ENCODE measurements at regions not wholly inside any gene's neighbourhood (a gene's known extent, or its start where the extent isn't known, plus 50 kb on each side); places are given as distances from the start of the nearest gene placed in this dataset.
"Not testable (repeated sequence)": the region's sequence is repeated elsewhere in the genome, so short reads cannot be mapped to it uniquely, and the experiment has no call there.

DNA sequence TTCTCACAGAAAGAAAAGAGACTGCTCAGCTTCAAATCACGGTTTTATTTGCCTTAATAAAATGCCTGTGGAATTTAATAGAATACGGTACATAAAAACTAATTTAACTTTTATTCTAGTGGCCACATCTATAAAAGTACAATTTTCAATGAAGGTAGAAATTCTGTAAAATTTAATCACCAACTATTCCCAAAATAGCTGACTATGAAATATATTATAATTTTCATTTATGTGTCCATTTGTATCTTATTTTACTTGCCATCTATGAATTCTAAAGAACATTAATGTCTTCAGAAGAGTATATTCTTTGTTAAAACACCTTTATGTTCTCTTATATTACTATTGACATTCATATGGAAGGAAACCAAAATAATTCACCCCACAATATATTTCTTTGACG is 192.6 kb downstream of the BTBD3 start:
- H3K4me3 ChIP-seq (ENCODE audit: low read depth, low read length) = no peak overlapping the region
- no peak for DNase-seq (ENCODE audit: low read depth)

DNA sequence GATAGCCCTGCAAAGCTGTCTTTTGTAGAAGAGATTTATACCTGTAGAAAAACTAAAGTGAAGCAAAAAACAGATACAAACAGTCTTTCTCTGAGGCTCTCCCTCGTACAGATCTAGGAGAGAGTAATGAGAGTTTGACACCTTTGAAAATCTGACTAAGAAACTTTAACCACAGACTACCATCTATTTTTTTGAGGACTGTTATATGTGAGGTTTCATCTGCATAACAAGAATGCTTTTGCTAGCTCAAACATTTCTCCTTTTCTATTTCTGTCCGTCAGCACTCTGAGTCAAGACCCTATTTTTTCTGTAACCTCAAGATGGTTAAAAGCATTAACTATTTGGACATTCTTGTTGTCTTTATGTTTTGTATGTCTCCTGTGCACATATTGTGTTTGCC is 193.0 kb downstream of the BTBD3 start:
- no peak for DNase-seq (ENCODE audit: low read depth)
- no peak overlapping the region for H3K4me3 ChIP-seq (ENCODE audit: low read depth, low read length)

DNA sequence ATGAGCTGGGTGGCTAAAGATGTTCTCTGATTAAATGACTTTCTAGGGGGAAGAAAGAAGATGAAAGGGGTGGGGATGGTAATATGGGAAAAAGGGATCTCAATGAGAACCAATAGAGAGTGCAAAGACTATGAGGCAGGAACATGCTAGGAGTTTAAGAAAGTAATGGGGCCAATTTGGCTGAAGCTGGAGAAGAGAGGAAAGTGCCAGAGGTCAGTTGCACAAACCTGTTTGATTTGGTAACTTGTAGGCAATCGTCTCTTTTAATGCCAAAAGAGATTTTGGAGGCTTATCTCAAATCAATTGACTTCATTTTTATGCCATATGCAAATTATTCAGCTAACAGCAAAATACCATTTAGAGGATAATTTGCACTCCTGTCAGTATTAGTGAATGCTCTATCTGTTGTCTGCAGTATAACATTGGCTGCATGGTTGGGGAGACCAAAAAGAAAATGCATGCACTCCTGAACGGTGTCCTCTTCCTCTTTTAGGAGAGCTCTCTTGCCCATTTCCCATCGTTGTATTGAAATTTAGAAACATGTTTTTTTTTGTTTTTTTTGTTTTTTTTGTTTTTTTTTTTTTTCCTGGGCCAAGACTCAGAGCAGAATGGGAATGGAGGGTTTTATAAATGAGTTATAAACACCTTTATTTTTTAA is 193.9 kb downstream of the BTBD3 start:
- H3K4me3 ChIP-seq (ENCODE audit: low read depth, low read length) = no peak overlapping the region
- no peak for DNase-seq (ENCODE audit: low read depth)

DNA sequence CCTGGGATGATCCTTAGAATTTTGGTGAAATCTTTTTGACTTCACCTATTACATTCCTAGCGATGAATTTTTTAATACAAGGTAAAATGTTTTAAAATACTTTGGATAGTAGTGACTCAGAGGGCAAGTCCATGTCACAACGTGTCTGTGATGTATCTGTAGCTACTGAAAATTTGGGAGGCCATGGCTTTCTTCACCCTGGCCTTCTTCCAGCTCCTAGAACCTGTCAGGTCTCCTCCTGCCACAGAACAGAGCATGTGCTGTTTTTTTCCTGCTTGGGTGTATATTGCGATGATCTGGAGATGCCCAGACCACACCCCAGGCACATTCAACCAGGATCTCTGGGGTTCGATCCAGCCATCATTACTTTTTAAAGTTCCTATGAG is 194.4 kb downstream of the BTBD3 start:
- no peak overlapping the region for H3K4me3 ChIP-seq (ENCODE audit: low read depth, low read length)
- no peak for DNase-seq (ENCODE audit: low read depth)

DNA sequence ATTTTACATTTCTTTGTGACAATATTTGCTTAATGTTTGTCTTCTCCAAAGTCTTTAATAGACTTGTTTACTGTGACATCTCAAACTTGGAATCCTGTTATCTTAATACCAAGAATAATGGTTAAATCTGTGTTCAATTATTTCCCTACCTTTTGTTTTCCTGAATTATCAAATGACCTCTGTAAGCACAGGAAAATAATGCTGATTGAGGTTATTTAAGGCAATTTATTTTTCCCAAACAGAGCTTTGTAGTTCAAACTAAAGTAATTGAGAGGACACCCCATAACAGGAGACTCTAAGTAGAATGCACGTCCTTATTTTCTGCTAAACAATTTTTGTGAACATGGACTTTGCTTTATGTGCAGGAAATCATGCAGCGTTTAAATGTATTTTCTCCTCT is 195.0 kb downstream of the BTBD3 start:
- no peak overlapping the region for H3K4me3 ChIP-seq (ENCODE audit: low read depth, low read length)
- no peak for DNase-seq (ENCODE audit: low read depth)

DNA sequence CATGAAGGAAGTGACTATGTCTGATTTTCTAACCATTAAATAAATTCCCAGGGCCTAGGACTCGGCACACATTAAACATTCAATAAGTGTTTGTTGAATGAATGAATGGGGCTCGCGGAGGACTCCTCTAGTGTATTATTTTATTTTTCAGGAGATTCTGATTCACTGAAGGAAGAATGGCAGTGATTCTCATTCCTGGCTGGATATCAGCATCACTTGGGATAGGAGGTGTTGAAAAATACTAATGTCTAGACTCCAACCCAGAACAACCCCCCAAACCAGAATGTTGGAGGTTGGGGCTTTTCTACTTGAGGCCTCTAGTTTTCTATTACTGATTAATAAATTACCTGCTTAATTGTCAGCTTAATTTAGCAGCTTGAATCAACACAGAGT is 195.4 kb downstream of the BTBD3 start:
- no peak overlapping the region for H3K4me3 ChIP-seq (ENCODE audit: low read depth, low read length)
- DNase-seq (ENCODE audit: low read depth) = no peak

DNA sequence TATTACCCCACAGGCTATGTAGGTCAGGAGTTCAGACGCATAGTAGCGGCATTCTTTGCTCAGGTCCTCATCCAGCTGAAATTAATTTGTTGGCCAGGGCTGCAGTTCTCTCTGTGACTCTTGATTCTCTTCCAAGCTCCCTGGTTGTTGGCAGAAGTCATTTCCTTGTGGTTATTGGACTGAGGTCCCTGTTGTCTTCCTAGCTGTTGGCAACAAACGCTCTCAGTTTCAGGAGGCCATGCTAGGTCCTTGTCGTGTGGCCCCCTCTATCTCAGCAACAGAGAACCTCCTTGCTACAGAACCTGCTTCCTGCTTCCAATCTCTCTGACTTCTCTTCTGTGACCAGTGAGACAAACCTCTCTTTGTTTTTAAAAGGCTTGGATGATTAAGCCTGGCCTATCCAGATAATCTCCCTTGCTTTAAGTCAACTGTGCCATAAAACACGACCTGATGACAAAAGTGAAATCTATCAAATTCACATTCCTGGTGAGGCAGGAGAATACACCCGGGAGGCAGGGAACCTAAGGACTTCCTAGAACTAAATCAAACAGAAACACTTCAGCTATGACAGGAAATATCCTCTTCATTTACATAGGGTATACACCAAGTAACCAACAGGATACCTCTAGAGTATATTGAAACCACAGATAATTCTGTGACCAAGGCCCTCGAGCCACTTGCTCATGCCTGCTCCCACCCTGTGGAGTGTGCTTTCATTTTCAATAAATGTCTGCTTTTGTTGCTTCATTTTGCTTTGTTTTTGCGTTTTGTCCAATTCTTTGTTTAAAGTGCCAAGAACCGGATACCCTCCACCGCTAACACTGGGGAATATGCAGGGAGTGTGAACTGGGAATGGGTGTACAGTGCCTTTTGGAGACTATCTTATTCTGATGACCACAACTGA is 196.0 kb downstream of the BTBD3 start:
- DNase-seq (ENCODE audit: low read depth) = peak; percentile 17
- no peak overlapping the region for H3K4me3 ChIP-seq (ENCODE audit: low read depth, low read length)

DNA sequence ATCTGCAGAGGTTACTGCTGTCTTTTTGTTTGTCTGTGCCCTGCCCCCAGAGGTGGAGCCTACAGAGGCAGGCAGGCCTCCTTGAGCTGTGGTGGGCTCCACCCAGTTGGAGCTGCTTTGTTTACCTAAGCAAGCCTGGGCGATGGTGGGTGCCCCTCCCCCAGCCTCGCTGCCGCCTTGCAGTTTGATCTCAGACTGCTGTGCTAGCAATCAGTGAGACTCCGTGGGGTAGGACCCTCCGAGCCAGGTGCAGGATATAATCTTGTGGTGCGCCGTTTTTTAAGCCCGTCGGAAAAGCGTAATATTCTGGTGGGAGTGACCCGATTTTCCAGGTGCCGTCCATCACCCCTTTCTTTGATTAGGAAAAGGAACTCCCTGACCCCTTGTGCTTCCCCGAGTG is 211.4 kb downstream of the BTBD3 start:
- not testable (repeated sequence) for DNase-seq (ENCODE audit: low read depth); H3K4me3 ChIP-seq (ENCODE audit: low read depth, low read length)

DNA sequence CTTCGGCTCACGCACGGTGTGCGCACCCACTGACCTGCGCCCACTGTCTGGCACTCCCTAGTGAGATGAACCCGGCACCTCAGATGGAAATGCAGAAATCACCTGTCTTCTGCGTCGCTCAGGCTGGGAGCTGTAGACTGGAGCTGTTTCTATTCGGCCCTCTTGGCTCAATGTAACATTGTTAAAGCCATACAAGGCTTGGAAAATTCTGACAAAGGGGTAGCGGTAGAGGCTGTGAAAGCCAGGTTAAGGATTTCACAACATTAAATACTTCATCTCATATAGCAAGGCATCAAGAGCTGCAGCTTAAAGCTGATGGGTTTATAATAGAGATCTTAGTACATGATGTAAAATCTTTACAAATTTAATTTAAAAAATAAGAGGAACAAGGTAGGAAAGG is 211.8 kb downstream of the BTBD3 start:
- not testable (repeated sequence) for H3K4me3 ChIP-seq (ENCODE audit: low read depth, low read length); DNase-seq (ENCODE audit: low read depth)

DNA sequence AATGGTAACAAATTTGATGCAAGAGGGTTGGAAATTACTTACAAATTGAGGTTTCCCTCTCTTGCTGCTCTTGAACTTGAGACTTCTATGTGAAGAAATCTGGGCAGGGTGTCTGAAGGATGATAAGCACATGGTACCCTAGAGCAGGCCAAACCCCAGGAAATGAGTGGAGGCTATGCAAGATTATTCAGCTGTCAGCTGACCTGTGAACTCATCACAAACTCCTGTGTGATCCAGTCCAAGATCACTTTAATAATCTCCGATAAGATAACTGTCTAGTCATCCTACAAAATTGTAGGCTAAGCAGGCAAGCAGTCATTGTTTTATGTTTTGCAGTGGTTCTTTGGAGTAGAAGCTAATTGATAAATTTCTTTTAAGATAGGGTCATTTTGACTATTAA is 213.1 kb downstream of the BTBD3 start:
- H3K4me3 ChIP-seq (ENCODE audit: low read depth, low read length) = no peak overlapping the region

DNA sequence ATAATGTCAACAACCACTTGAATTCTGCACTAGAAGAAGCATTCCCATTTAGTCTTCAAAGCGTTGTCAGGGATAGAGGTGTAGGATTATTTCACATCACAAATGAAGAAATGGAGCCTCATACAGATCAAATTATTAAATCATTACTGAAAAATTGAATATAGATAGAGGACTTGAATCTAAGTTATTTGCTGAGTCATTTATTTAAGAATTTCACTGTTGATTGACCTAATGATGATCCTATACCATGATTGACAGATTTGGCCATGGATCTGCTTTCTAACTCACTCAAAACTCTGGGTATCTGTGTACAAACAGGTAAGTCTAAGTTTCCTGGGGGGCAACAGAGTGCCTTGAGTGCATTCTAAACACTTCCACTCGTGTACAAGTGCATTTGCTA is 215.9 kb downstream of the BTBD3 start:
- no peak overlapping the region for H3K4me3 ChIP-seq (ENCODE audit: low read depth, low read length)
- DNase-seq (ENCODE audit: low read depth) = no peak

More for the DNA sequence above, 213.1 kb downstream of the BTBD3 start:
- DNase-seq (ENCODE audit: low read depth) = no peak

DNA sequence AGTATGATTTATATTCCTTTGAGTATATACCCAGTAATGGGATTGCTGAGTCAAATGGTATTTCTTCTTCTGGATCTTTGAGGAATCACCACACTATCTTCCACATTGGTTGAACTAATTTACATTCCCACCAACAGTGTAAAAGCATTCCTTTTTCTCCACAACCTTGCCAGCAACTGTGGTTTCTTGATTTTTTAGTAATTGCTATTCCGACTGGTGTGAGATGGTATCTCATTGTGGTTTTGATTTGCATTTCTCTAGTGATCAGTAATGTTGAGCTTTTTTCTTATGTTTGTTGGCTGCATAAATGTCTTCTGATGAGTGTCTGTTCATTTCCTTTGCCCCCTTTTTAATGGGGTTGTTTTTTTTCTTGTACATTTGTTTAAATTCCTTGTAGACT is 228.3 kb downstream of the BTBD3 start:
- not testable (repeated sequence) for H3K4me3 ChIP-seq (ENCODE audit: low read depth, low read length); DNase-seq (ENCODE audit: low read depth)

DNA sequence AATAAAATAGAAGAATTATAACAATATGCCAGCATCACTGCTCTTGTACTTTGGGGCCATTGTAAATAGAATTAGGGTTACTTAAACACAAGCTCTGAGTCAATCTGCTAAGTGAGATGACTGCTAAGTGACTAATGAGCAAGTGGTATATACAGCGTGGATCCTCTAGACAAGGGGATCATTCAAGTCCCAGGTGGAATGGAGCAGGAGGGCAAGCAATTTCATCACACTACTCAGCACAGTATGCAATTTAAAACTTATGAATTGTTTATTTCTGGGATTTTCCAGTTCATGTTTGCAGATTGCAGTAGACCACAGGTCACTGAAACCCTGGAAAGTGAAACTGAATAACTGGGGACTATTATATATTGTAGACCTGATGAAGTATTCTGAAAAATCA is 235.3 kb downstream of the BTBD3 start:
- DNase-seq (ENCODE audit: low read depth) = peak; percentile 73
- H3K4me3 ChIP-seq (ENCODE audit: low read depth, low read length) = no peak overlapping the region

DNA sequence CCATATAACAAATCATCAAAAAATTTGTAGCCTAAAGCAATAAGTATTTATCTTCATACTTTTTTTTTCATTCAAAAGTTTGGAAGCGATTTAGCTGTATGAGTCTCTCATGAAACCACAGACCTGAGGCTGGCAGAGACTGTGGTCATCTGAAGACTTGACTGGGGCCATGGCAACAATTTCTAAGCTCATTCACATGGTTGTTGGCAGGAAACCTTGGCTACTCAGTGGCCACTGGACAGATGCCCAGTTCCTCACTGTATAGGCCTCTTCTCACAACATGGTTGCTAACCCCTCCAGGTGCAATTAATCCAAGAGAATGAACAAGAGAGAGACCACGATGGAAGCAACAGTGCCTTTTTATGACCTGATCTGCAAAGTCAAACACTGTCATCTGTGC is 235.9 kb downstream of the BTBD3 start:
- H3K4me3 ChIP-seq (ENCODE audit: low read depth, low read length) = no peak overlapping the region
- DNase-seq (ENCODE audit: low read depth) = no peak

DNA sequence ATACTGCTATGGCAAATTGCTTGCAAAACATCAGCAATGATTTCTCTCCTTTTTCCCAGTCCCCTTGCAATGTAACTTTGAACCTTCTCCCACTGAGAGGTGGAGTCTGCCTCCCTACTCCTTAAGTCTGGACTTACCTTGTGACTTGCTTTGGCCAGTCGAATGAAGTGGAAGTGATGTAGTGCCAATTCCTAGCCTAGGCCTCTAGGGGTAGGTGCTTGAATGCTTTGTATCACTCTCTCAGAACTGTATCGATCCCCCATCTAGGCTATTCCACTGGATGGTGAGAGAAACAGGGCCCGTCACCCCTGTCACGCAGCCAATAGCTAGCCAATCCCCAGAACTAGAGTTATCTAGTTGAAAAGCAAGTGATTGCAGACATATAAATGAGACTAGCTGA is 238.6 kb downstream of the BTBD3 start:
- no peak overlapping the region for H3K4me3 ChIP-seq (ENCODE audit: low read depth, low read length)
- DNase-seq (ENCODE audit: low read depth) = no peak

DNA sequence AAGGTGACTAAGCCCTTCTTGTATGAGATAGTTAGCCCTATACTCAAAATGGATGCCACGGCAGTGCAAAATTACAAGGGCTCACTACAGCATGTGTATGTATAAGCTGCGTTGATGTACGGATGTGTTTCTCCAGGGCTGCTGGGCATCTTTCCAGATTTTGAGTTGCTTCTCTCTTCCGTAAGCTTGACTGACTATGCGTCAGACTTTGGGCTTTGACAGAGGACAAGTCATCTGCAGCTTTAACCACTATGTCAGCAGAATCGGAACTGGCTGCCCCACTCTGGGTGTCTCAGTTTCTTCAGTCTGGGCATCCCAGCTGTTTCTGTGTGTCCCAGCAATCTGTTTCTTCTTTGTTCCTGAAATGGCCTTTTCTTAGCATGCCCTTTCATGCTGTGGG is 241.6 kb downstream of the BTBD3 start:
- H3K4me3 ChIP-seq (ENCODE audit: low read depth, low read length) = no peak overlapping the region
- DNase-seq (ENCODE audit: low read depth) = no peak

DNA sequence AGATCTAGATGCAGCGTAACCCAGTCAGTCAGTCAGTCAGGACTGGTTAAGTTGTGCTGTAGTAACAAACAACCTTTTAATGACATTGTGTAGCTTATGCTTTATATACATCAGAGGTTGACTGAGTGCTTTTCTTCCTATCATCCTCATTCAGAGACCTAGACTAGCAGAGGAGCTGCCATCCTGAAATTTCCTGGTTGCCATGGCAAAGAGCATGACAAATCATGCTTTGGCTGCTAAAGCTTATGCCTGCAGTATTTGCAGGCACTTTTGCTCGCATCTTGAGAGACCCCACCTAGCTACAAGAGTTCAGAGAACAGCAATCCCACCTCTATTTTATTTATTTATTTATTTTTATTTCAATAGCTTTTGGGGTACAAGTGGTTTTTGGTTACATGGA is 244.0 kb downstream of the BTBD3 start:
- no peak for DNase-seq (ENCODE audit: low read depth)
- no peak overlapping the region for H3K4me3 ChIP-seq (ENCODE audit: low read depth, low read length)

DNA sequence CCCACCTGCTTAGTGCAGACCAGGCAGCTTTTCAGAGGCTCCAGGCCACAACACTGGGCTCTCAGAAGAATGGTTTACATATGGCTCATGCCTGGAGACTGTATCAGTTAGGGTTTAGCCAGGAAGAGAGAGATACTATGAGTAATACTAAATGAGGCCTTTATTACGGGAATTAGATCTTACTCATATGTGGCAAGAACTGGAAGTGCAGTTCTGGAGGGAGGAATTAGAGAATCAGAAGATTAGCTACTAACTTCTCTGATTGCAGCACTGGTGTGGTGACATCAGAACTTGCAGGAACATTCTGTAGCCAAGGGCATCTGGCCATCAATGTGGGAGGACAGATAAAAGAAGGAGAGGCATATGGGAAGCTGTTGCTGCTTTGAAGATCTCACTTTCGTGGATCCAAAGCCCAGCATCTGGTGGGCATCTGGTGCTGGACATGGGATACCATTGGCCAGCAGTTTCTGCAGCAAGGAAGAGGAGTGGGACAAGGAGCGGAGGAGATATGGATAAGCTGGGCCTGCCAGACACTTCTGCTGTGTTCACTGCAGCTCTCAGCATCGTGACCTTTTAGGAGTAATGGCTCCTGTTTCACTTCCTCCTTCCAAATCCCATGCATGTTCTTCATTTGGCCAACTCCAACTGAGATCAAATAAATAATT is 248.5 kb downstream of the BTBD3 start:
- no peak overlapping the region for H3K4me3 ChIP-seq (ENCODE audit: low read depth, low read length)
- peak; percentile 92 for DNase-seq (ENCODE audit: low read depth)

DNA sequence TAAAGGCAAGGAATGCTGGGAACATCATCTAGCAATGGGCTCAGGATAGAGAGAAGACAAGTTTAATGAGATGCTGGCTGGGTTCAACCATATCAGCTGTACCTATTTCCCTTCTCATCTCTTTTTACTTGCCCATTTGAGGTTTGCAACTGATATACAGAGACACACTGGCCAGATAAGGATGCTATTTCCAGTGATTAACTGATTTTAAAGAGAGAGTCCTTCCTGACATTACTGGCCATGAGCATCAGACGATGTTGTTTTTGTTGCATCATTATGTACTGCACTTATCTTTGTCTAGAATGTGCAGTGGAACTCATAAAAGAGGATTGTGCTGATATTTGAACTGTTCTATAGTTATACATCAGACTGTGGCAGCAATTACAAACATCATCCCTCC is 252.7 kb downstream of the BTBD3 start:
- DNase-seq (ENCODE audit: low read depth) = no peak
- no peak overlapping the region for H3K4me3 ChIP-seq (ENCODE audit: low read depth, low read length)

DNA sequence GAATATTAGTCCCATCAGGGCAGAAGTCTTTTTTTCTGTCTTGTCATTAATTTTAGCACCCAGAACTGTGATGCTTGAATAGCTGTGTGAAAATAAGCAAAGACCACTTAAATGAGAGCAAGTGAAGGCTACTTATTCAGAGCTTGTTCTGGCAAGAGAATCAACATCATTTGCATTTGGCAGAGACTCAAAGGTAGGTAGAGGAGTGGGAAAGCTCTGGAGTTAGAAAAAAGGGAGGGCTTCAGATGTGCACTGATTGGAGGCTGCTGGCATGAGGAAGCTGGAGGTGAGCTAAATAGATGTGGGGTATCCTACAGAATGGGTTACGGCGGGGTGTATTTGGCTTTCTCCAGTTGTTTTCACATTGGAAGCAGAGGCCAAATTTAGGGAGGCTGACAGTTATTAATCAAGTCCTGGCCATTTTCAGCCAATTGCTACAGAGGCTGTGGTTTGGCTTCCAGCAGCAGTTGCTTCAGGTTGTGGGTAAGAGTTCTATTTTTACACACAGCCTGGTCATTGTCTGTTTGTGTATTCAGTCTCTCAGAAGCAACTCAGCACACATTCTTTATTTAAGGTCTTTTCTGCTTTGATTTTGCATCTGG is 254.3 kb downstream of the BTBD3 start:
- H3K4me3 ChIP-seq (ENCODE audit: low read depth, low read length) = no peak overlapping the region
- peak; percentile 74 for DNase-seq (ENCODE audit: low read depth)

All from skeletal muscle cell (primary cell).